ENCODE measurements at regions not wholly inside any gene's neighbourhood (a gene's known extent, or its start where the extent isn't known, plus 50 kb on each side); places are given as distances from the start of the nearest gene placed in this dataset.
"Not testable (repeated sequence)": the region's sequence is repeated elsewhere in the genome, so short reads cannot be mapped to it uniquely, and the experiment has no call there.

GRCh38 chrX:65883556-65883955, 156.3 kb downstream of the VSIG4 start:
- no peak for DNase-seq (ENCODE audit: low spot score)

GRCh38 chrX:65879977-65880799, 159.7 kb downstream of the VSIG4 start:
- no peak for DNase-seq (ENCODE audit: low spot score)

- DNase-seq (ENCODE audit: low spot score) = no peak
Observed at GRCh38 chrX:65878456-65878855, 161.4 kb downstream of the VSIG4 start.

GRCh38 chrX:65877953-65878352, 161.9 kb downstream of the VSIG4 start:
- DNase-seq (ENCODE audit: low spot score) = no peak

GRCh38 chrX:65875614-65876013, 164.3 kb downstream of the VSIG4 start:
- DNase-seq (ENCODE audit: low spot score) = not testable (repeated sequence)

- no peak for DNase-seq (ENCODE audit: low spot score)
Observed at GRCh38 chrX:65874765-65875164, 165.1 kb downstream of the VSIG4 start.

- no peak for DNase-seq (ENCODE audit: low spot score)
Observed at GRCh38 chrX:65874110-65874509, 165.8 kb downstream of the VSIG4 start.

- DNase-seq (ENCODE audit: low spot score) = no peak
Observed at GRCh38 chrX:65873385-65873784, 166.5 kb downstream of the VSIG4 start.

- peak; percentile 42 for DNase-seq (ENCODE audit: low spot score)
Observed at GRCh38 chrX:65871671-65872311, 168.1 kb downstream of the VSIG4 start.

- DNase-seq (ENCODE audit: low spot score) = not testable (repeated sequence)
Observed at GRCh38 chrX:65870544-65870943, 169.3 kb downstream of the VSIG4 start.

- DNase-seq (ENCODE audit: low spot score) = no peak
Observed at GRCh38 chrX:65866773-65867172, 173.1 kb downstream of the VSIG4 start.

- no peak for DNase-seq (ENCODE audit: low spot score)
Observed at GRCh38 chrX:65866146-65866545, 173.7 kb downstream of the VSIG4 start.

GRCh38 chrX:65862638-65863037, 177.2 kb downstream of the VSIG4 start:
- no peak for DNase-seq (ENCODE audit: low spot score)

- DNase-seq (ENCODE audit: low spot score) = no peak
Observed at GRCh38 chrX:65859299-65859698, 180.6 kb downstream of the VSIG4 start.

- DNase-seq (ENCODE audit: low spot score) = not testable (repeated sequence)
Observed at GRCh38 chrX:65854437-65854836, 185.4 kb downstream of the VSIG4 start.

GRCh38 chrX:65851306-65851705, 183.9 kb downstream of the MSN start:
- not testable (repeated sequence) for DNase-seq (ENCODE audit: low spot score)

- DNase-seq (ENCODE audit: low spot score) = not testable (repeated sequence)
Observed at GRCh38 chrX:65850821-65851220, 183.4 kb downstream of the MSN start.

- DNase-seq (ENCODE audit: low spot score) = no peak
Observed at GRCh38 chrX:65846974-65847373, 179.5 kb downstream of the MSN start.

GRCh38 chrX:65841263-65841662, 173.8 kb downstream of the MSN start:
- DNase-seq (ENCODE audit: low spot score) = no peak

GRCh38 chrX:65838674-65839073, 171.2 kb downstream of the MSN start:
- DNase-seq (ENCODE audit: low spot score) = no peak

- no peak for DNase-seq (ENCODE audit: low spot score)
Observed at GRCh38 chrX:65837875-65838549, 170.6 kb downstream of the MSN start.

- no peak for DNase-seq (ENCODE audit: low spot score)
Observed at GRCh38 chrX:65831268-65831667, 163.8 kb downstream of the MSN start.

- no peak for DNase-seq (ENCODE audit: low spot score)
Observed at GRCh38 chrX:65828599-65828998, 161.1 kb downstream of the MSN start.

Data from ecto neural progenitor cell (in vitro differentiated cells).